Vagina (tissue), 2 donors: ENCODE measurements at regions not wholly inside any gene's neighbourhood (a gene's known extent, or its start where the extent isn't known, plus 50 kb on each side); places are given as distances from the start of the nearest gene placed in this dataset.

Experiments used
- CTCF ChIP-seq, 3 experiments: fragments of 450-650 bp in 2 of 3; fragments of 200-600 bp in 1 of 3; sonication (generic) in 1 of 3; IDR thresholded peaks; one replicate each; pipeline ENCODE4 v1.5.1; 2017 to 2019; ENCODE audit warnings: antibody characterized with exemption in 3 of 3, mild to moderate bottlenecking in 2 of 3, moderate library complexity in 2 of 3
- POLR2A ChIP-seq, 2 donors: fragments of 450-650 bp; IDR thresholded peaks; one replicate each; pipeline ENCODE4 v1.6.1; 2017; ENCODE audit warnings: antibody characterized with exemption in 2 of 2, mild to moderate bottlenecking in 2 of 2, moderate library complexity in 2 of 2

GRCh38 chr2:187171318-187171717 is 276.7 kb downstream of the CALCRL start:
- no peak for TF ChIP-seq POLR2A (IDR thresholded peaks at IDR 0.05)
- TF ChIP-seq CTCF (IDR thresholded peaks at IDR 0.05), result no peak
